ENCODE measurements at regions not wholly inside any gene's neighbourhood (a gene's known extent, or its start where the extent isn't known, plus 50 kb on each side); places are given as distances from the start of the nearest gene placed in this dataset.
"Not testable (repeated sequence)": the region's sequence is repeated elsewhere in the genome, so short reads cannot be mapped to it uniquely, and the experiment has no call there.

GRCh38 chr16:29318561-29318968 is 87.9 kb downstream of the NPIPB11 start:
- TF ChIP-seq CTCF, EP300 (IDR thresholded peaks at IDR 0.05): not testable (repeated sequence)
